ENCODE measurements at regions not wholly inside any gene's neighbourhood (a gene's known extent, or its start where the extent isn't known, plus 50 kb on each side); places are given as distances from the start of the nearest gene placed in this dataset.

GRCh38 chr1:219371471-219371870 lies 197.8 kb downstream of the LYPLAL1 start:
- TF ChIP-seq POLR2AphosphoS5 (IDR thresholded peaks at IDR 0.05; ENCODE audit: low read depth, low read length) (no peak), CTCF (IDR thresholded peaks at IDR 0.05 in 2 of 3, conservative IDR thresholded peaks at IDR 0.05 in 1 of 3; ENCODE audit: borderline replicate concordance in 1 of 3, insufficient read depth in 1 of 3, low read depth in 2 of 3, low read length in 2 of 3) (no peak), POLR2A (IDR thresholded peaks at IDR 0.05; ENCODE audit: borderline replicate concordance, extremely low read depth, insufficient read depth, insufficient read length) (no peak), SIN3A (IDR thresholded peaks at IDR 0.05; ENCODE audit: low read depth) (no peak)

All from HCT116 (cell line).